GM10248 (cell line): ENCODE measurements at regions not wholly inside any gene's neighbourhood (a gene's known extent, or its start where the extent isn't known, plus 50 kb on each side); places are given as distances from the start of the nearest gene placed in this dataset.

Experiments
- CTCF ChIA-PET: fragments of 300-600 bp; sonication (Branson Sonifier 250); formaldehyde crosslinking; extraction: SDS; loops from one replicate; lab custom pipeline; 2021; ENCODE audit warnings: antibody characterized with exemption; lab: Yijun Ruan, JAX
- POLR2A ChIA-PET: fragments of 350-650 bp; sonication (Branson Sonifier 250); formaldehyde crosslinking; extraction: SDS; loops from one replicate; lab custom pipeline; 2020; ENCODE audit warnings: antibody characterized with exemption; lab: Yijun Ruan, JAX
- DNase-seq: peaks from one replicate; pipeline ENCODE4 v3.0.0; 2012; ENCODE audit errors: extremely low spot score
- CTCF ChIP-seq: IDR thresholded peaks from 2 replicates; pipeline ENCODE4 v1.5.1; 2012; ENCODE audit warnings: mild to moderate bottlenecking, low read depth; ENCODE audit errors: extremely low read depth, missing control alignments, control extremely low read depth

- ChIA-PET CTCF (no interaction called here), POLR2A (no interaction called here)
- no peak for TF ChIP-seq CTCF
- no peak for DNase-seq
Observed at GRCh38 chr7:86629-87028, 105.7 kb upstream of the FAM20C start.

DNA sequence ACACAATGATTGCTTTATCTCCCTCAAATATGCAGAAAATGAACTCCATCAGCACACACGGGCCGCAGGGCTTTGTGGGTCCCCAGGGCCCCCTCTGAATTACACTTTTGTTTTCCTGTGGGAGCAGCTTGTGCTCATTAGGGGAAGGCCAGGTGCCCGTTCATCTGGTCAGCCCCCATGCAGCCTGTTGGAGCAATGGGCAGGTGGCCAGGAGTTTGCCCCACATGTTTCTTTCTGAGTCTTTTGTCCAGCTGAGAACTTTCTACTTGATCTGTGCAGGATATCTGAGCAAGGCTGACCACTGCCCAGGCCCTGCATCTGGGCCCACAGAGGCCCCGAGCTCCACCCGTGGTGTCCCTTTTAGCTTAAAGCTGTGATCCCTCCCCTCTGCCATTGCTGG is 105.3 kb upstream of the FAM20C start:
- CTCF ChIA-PET: no interaction called here
- TF ChIP-seq CTCF: no peak
- no peak for DNase-seq
- POLR2A ChIA-PET: no interaction called here

DNA sequence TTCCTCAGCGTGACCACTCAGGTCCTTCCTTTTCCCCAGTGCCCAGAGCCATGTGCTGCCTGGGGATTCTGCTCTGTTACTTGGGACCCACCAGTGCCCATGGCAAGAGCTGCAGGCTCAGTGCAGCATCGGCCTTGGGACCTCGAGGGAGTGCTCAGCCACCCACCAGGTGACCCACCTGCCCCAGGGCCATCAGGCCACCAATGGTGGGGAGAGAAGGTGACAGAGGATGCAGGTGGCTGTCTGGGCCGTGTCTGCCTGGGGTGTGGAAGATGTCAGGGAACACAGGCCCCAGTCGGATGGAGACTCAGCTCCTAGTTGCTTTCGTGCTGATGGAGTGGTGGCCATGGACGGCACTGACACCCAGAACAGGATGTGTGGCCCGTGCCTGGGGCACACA is 104.7 kb upstream of the FAM20C start:
- CTCF ChIA-PET: no interaction called here
- no peak for DNase-seq
- POLR2A ChIA-PET: no interaction called here
- TF ChIP-seq CTCF: no peak

GRCh38 chr7:88095-88926 is 104.1 kb upstream of the FAM20C start:
- no peak for TF ChIP-seq CTCF
- no peak for DNase-seq
- ChIA-PET POLR2A (no interaction called here), CTCF (no interaction called here)

- DNase-seq: no peak
- POLR2A ChIA-PET: no interaction called here
- no peak for TF ChIP-seq CTCF
- CTCF ChIA-PET: no interaction called here
Observed at GRCh38 chr7:88927-89231, 103.5 kb upstream of the FAM20C start.

- POLR2A ChIA-PET: no interaction called here
- TF ChIP-seq CTCF: no peak
- DNase-seq: no peak
- CTCF ChIA-PET: no interaction called here
Observed at GRCh38 chr7:89232-90019, 102.9 kb upstream of the FAM20C start.
